NOMO-1 (cell line): ENCODE measurements at regions not wholly inside any gene's neighbourhood (a gene's known extent, or its start where the extent isn't known, plus 50 kb on each side); places are given as distances from the start of the nearest gene placed in this dataset.
"Not testable (repeated sequence)": the region's sequence is repeated elsewhere in the genome, so short reads cannot be mapped to it uniquely, and the experiment has no call there.

ENCODE experiments used
- DNase-seq, 2 experiments: peaks; one replicate each; lab custom pipeline; 2025; ENCODE audit not compliant: unreplicated experiment in 2 of 2; lab: John Stamatoyannopoulos, UW

DNA sequence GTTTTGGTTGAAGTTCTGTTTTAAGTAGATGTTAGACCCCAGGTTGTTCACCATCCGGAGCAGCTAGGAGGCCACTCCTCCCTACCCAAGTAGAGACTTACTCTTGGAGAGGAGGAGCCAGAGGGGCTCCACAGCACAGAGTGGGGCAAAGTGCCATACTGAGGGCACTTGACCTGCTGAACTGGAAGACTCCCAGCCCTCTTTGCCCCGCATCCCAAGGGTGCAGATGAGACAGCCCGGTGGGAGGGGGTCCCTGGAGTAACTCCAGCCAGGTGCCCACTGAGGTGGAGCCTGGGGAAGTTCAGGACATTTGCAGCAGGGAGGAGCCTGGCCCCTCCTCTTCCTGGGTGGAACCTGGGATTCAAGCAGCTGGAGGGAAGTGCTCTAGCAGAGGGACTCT lies 102.1 kb upstream of the GPR6 start:
- no peak for DNase-seq

DNA sequence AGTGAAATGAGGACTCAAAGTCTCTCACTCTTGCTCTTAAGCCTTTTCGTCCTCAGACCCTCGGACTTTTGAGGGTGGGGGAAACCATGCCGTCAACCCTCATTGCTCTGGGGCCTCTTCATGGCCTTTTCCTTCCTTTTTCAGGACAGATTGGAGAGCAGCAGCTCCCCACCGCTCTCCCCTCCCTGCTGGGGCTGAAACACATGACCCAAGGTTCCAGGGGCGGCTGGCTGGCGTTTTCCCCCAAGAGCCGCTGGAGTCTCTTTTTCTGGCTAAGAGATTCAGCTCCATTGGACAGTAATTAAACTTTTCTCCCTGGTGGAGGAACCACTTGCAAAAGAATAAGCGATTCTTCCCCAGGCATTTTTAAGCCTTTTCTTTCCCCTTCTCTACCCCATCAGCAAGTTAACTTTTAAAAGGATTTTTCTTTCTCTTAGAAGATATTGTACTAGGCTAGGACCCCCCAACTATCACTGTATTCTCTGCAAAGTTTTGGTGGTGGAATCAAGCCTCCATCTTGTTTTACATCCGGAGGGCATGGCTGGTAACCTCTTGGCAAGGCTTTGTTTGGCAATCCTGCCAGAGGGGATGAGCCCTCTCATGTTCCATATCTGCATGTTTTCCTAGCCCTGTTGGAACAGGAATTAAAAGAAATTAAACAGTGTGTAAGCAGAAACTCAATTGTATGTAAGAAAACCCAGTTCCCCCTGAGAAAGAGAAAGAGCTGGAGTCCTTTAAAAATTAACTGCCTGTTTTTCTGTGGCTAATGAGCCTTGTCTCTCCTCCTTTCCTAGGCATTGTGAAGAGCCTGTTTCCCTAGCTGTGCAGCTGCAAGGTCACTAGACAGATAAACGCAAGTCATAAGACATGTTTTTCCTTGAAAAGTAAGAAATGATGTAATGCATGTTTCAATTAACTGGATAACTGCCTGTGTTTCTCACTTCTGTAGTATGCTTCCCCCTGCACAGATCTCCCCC lies 100.8 kb upstream of the GPR6 start:
- no peak for DNase-seq

DNA sequence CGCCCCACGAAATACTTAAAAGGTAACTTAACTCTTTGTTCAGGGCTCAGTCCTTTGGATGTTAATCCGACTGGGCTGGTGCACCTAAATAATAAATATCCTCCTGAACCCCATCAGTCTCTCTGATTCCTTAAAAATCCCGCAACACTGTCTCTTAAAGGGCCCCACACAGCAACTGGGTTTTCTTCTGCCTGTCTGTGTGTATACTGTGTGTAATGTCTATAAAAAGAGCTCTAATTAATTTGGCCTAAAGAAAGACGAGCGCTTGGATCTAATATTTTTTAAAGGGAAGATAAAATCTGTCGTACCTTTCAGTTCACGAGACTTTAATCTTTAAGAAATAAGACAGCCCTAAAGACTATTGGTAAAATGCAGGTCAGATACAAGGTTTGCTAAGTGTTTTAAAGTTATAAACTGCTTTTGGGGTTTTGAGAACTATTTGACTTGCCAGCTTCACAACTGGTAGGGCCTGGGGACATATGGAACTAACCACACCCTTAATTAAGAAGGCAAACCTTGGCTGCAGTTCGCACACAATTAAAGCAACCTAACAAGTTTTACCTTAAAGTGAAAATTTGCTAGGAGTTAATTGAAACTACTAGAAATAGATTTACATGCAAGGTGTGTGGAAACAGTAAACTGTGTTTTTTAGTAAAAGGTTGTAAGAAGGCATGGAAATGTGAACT lies 100.0 kb upstream of the GPR6 start:
- not testable (repeated sequence) for DNase-seq

- DNase-seq, result not testable (repeated sequence)
Observed at GRCh38 chr6:109879081-109879480, 99.0 kb upstream of the GPR6 start.

DNA sequence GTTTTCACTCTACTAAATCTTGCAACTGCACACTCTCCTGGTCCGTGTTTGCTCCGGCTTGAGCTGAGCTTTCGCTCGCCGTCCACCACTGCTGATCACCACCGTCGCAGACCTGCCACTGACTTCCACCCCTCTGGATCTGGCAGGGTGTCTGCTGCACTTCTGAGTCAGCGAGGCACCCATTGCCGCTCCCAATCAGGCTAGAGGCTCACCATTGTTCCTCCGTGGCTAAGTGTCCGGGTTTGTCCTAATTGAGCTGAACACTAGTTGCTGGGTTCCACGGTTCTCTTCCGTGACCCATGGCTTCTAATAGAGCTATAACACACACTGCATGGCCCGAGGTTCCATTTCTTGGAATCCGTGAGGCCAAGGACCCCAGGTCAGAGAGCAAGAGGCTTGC lies 98.6 kb upstream of the GPR6 start:
- DNase-seq, result no peak

DNA sequence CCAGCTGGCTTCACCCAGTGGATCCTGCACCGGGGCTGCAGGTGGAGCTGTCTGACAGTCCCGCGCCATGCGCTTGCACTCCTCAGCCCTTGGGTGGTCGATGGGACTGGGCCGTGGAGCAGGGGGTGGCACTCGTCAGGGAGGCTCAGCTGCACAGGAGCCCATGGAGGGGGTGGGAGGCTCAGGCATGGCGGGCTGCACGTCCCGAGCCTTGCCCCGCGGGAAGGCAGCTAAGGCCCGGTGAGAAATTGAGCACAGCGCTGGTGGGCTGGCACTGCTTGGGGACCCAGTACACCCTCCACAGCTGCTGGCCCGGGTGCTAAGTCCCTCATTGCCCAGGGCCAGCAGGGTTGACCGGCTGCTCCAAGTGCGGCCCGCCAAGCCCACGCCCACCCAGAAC lies 97.0 kb upstream of the GPR6 start:
- DNase-seq, result not testable (repeated sequence)

DNA sequence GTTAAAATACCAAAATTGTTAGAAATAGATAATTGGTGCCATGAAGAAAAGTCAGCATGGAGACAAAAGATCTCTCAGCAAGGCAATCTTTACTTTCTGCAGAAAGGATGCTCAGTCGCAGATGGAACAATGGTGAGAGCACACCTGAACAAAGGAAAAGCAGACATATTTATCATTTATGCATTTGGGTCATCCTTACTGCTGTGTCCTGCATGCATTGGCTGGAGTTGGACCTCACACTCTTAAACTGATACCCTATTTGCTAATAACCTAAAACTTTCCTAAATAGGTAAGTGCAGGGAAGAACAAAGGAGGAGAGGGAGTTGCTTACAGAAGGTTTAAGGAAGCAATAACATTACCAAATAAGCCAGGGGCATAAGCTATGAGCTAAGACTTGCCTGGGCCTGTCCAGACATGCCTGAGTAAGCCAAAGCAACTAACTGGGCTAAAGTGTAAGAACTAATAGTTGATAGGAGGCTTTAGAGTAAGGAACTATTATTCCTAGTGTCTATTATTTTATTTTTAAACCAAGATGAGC lies 96.1 kb upstream of the GPR6 start:
- DNase-seq, result not testable (repeated sequence)

- DNase-seq, result peak; percentile 62 to 87
Observed at GRCh38 chr6:109891924-109892323, 86.2 kb upstream of the GPR6 start.

DNA sequence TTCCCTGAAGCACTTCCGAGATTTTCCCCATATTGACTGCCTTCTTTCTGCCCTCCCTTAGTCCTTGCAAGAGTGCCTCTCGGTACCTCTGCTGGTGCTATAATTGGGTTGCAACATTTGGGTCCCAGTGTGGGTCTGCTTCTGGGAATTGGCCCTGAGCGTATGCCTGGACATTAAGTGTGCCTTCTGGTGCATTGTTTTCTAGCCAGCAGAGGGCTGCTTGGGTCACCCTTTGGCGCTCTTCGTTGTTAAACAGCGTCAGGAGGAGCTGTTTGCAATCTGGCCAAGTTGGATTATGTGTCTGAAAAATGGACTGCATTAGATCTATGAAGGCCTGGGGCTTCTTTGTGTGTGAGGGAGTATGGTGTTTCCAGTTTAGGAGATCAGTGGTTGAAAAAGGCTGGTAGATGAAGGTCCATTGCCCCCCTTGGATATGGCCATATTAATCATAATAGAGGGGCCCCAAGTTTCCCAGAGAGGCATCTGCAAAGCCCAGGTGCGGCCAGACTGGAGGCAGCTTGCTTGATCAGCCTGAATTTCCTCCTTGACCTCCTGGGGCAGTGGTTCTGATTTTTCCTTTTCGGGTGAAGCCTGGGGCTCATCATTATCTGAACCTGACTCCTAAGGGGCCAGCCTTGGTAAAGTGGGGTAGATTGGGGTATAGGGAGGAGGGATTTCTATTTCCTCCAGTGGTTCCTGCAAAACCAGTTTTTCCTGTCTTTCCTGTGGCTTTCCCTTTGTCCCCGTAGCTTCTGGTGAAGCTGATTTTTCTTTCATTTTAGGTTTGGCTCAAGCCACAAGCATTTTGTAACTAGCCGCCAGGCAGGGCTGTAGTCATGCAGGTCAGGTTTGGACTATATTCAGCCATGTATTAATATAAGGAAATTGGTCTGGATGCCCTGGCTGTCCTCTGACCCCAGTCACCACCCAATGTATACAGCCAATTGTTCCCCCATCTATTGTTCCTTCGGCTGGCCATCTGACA lies 85.4 kb upstream of the GPR6 start:
- no peak for DNase-seq

DNA sequence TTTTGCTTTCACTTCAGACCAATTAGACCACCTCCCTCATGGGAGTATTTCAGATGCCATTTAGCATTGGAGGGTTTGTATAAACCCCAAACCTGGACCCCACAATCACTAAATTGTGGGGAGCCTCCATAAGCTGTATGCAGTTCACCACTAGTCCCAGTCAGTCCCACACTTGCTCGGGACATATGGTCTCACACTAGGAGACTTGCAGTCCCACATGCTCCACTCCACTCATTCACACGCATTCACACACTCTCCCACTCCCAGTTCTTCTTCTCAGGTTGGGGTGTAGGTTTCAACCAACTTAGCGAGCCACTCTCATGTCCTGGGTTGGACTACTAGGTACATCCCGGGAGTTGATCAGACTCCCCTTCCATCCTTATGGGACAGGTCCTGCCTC lies 84.5 kb upstream of the GPR6 start:
- no peak for DNase-seq

DNA sequence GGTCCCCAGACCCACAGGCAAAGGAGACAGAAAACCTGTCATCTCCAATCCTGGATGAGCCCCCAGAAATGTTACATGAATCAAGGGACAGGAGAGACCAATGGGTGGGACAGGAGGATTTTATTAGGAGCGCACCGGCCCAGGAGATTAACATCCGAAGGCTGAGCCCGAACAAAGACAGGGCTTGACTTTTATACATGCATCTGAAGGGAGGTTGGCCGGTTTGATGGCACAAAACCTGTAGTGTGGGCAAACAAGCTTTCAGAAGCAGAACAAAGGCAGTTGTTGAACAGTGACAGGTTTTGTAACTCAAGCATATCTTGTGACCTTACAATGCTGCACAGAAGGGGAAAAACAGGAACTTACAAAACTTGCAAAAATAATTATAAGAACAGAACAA lies 83.9 kb upstream of the GPR6 start:
- DNase-seq, result peak; percentile 75 to 91

GRCh38 chr6:109896341-109896740 lies 81.8 kb upstream of the GPR6 start:
- no peak for DNase-seq

GRCh38 chr6:109897025-109897424 lies 81.1 kb upstream of the GPR6 start:
- DNase-seq, result no peak

DNA sequence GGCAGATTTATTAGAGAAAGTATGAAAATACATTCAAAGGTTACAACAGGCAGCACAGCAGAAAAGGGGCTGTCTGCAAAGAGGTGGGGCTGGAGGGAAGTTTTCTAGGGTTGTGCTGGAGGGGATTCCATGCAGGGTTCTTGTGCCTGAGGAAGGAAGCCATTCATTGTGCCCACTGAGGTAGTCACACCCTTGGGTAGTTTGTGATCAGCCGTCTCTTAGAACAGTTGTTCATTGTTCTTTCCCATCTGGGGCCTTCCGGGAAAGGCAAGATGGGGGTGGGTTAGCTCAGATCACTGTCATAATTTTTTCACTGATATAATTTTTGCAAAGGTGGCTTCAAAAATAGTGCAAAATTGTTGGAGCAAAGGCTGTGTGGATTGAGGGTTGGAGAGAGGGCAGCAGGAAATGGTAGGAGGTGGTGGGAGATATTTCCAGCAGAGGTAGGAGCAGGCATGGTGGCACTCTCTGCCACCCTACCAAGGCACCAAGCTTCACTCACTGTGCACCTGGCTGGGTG lies 80.5 kb upstream of the GPR6 start:
- no peak for DNase-seq

- no peak for DNase-seq
Observed at GRCh38 chr6:109901976-109902375, 76.1 kb upstream of the GPR6 start.

- DNase-seq, result no peak
Observed at GRCh38 chr6:109902870-109903269, 75.2 kb upstream of the GPR6 start.

DNA sequence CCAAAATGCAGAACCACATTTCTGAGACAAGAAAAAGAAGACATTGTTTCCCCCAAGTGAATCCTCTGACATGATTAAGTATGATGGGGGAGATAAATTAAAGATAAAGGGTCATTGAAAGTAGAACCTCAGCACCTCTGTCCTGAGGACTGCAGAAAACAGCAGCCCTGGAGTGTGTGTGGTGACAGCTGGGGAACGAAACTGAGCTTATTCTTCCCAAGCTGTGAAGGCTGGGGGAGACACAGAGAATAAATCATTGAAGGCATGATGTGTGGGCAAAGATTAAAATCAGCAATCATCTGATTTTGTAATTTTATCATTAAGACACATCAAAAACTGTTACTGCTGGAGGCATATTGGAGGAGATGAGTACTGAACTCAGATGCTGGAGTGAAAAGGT lies 67.5 kb upstream of the GPR6 start:
- DNase-seq, result no peak

- DNase-seq, result no peak
Observed at GRCh38 chr6:109912118-109912517, 66.0 kb upstream of the GPR6 start.

DNA sequence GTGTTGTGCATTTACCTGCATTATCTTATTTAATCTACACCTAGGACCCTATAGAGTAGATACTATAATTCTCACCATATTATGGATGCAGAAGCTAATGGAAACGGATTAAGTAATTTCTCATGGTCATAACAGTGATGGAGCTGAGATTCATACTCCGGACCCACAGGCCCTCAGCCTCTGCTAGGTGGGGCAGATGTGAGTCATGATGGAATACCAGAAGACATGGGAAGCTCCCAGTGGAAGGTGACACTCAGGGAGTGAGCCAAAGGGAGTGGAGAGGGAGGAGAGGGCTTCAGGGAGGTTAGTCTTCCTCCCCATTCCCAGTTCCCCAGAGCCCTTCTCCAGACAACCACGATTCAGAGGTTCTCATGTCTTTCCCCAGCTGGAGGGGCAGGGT lies 65.2 kb upstream of the GPR6 start:
- DNase-seq, result no peak

GRCh38 chr6:109915748-109916147 lies 62.4 kb upstream of the GPR6 start:
- DNase-seq, result not testable (repeated sequence)
